ENCODE measurements at regions not wholly inside any gene's neighbourhood (a gene's known extent, or its start where the extent isn't known, plus 50 kb on each side); places are given as distances from the start of the nearest gene placed in this dataset.

- peak overlapping the region; percentile 62 for H3K27ac ChIP-seq
- no peak for TF ChIP-seq CTCF (conservative IDR thresholded peaks at IDR 0.05)
Measured at GRCh38 chr7:80279760-80280159, 145.1 kb downstream of the GNAI1 start.

GRCh38 chr7:80278737-80279136 is 144.1 kb downstream of the GNAI1 start:
- H3K27ac ChIP-seq: peak overlapping the region; percentile 62
- no peak for TF ChIP-seq CTCF (conservative IDR thresholded peaks at IDR 0.05)

- peak overlapping the region; percentile 62 for H3K27ac ChIP-seq
- TF ChIP-seq CTCF (conservative IDR thresholded peaks at IDR 0.05): no peak
Measured at GRCh38 chr7:80277434-80278427, 143.1 kb downstream of the GNAI1 start.

Measured in VCaP (cell line).